HG03097 (cell line): ENCODE measurements at regions not wholly inside any gene's neighbourhood (a gene's known extent, or its start where the extent isn't known, plus 50 kb on each side); places are given as distances from the start of the nearest gene placed in this dataset.

Experiments used
- ATAC-seq: cut with Tn5 transposase; IDR thresholded peaks from one replicate; pipeline ENCODE4 v1.9.1; 2021; ENCODE audit not compliant: unreplicated experiment, low FRiP score

DNA sequence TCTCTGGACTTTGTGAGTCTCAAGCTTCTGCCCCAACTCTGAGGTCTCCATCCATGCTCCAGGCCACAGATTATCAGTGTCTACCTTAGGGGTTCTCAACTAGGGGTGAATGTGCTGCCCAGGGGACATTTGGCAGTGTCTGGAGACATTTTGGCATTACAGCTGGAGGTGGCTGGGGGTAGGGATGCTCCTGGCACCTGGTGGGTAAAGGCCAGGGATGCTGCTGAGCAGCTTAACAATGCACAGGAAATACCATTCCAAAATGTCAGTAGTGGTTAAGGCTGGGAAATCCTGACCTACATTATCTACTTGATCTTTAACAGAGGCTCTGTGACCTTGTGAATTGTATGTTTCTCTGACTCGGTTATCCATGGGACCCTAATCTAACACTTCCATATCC, 67.3 kb upstream of the PALS2 start:
- no peak for ATAC-seq

DNA sequence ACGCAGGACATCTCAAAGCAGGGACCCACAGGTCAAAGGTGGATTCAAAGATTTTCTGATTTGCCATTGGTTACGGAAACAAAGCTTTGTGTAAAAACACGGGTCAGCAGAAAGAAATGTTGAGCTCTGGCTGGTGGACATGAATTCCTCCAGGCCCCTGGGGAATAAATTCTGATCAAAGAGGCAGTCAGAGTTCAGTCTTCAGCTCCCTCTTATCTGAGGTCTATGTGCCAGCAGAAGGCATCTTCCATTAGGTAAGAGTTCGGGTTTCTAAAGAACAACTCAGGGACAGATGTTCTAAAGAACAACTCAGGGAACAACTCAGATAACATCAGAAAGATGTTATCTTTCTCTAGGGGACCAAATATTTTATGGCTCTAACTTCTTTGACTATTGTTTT, 64.9 kb upstream of the PALS2 start:
- no peak for ATAC-seq

DNA sequence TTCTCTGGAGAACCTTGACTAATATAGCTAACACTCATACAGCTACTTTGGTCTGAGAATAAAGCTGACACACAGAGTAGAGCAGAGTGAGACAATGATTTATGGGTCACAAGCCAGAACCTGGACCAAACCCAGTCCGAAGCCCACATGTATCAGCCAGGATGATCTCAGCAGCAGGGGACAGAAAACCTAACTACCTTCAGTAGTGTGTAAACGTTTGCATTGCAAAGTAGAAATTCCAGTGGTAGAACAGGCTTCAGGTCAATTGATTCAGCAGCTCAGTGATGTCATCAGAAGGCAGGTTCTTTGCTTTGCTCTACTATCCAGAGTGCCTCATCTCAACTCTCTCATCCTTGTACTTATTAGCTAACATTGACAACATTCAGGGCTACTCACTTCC, 62.5 kb upstream of the PALS2 start:
- ATAC-seq, result no peak

DNA sequence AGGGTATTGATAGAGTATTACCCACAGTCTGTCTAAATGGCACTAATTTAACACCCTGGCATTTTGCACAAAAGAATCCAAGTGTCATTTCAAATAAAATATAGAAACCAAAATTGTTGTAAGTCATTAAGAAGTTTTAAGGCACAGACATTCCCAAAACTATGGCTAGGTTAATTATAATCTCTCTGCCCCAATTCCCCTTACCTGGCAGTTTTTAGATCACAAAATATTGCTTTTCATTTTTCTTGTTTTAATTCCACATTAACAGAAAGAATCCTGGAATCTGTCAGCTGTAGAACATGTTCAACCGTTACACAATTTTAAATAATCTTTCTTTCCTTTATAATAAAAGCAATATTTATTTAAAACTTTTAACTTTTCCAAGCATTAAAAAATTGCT, 56.1 kb upstream of the PALS2 start:
- ATAC-seq, result no peak

DNA sequence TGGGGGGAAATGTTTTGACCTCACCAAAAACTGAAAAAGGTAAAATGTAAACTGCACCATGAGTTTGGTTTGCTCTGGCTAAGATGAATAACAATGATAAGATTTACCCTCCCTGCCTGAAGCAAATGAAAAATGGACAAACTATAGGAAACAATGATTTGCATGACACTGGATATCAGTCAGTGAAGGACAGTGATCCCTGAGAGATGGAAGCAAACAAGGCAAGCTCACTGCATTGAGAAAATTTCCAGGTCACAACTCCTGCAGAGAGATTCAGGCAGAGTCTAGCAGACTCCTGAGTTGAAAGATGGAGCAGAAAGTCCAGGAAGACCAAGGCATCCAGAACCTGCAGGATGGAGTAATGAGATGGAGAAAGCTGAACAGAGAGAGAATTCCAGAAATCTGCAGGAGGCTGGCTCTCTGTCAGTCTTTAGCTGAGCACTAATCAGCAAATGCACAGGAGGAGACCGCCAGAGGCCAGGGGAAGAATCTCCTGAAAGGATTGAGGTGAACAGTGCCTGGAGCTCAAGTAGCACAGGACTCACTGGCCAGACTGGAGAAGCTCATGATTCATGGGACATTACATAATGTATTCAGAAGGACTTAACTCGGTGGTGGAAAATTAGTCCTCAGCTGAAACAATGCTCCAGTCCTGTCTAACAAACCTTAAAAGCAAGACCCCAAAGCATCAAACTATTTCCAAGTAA, 51.2 kb upstream of the PALS2 start:
- no peak for ATAC-seq
